ENCODE measurements at regions not wholly inside any gene's neighbourhood (a gene's known extent, or its start where the extent isn't known, plus 50 kb on each side); places are given as distances from the start of the nearest gene placed in this dataset.

DNA sequence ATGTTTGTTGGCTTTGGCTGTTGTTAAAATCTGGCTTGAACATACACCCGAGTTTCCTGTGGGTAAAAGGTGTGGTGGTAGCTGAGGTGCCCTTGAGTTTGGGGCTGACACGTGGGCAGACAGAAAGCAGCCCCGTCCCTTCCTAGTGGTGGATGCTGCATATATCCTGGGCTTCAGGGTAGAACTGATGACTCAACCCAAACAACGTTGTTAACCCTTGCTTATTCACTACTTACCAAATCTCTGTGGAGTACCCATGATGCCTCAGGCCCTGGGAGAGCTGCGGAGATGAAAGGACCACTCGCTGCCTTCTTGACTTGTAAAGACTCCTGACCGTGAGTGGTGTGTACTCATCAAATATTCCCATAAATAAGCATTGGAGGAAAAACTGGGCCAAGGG is 245.1 kb downstream of the RAB11FIP2 start:
- TF ChIP-seq, protein P1, sequence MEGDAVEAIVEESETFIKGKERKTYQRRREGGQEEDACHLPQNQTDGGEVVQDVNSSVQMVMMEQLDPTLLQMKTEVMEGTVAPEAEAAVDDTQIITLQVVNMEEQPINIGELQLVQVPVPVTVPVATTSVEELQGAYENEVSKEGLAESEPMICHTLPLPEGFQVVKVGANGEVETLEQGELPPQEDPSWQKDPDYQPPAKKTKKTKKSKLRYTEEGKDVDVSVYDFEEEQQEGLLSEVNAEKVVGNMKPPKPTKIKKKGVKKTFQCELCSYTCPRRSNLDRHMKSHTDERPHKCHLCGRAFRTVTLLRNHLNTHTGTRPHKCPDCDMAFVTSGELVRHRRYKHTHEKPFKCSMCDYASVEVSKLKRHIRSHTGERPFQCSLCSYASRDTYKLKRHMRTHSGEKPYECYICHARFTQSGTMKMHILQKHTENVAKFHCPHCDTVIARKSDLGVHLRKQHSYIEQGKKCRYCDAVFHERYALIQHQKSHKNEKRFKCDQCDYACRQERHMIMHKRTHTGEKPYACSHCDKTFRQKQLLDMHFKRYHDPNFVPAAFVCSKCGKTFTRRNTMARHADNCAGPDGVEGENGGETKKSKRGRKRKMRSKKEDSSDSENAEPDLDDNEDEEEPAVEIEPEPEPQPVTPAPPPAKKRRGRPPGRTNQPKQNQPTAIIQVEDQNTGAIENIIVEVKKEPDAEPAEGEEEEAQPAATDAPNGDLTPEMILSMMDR (IDR thresholded peaks at IDR 0.05): no peak
- TF ChIP-seq POLR2A (IDR thresholded peaks at IDR 0.05): no peak

Data from lower leg skin (tissue), 3 donors.